Duodenal mucosa (tissue), 2 donors: ENCODE measurements at regions not wholly inside any gene's neighbourhood (a gene's known extent, or its start where the extent isn't known, plus 50 kb on each side); places are given as distances from the start of the nearest gene placed in this dataset.

Experiments used
- H3K27ac ChIP-seq: one replicate; pipeline ENCODE4 v1.7.0; 2013; ENCODE audit warnings: low read depth, low read length
- H3K27me3 ChIP-seq, 2 donors: one replicate each; pipeline ENCODE4 v1.7.0; 2013; ENCODE audit warnings: low read length in 2 of 2, control low read depth in 1 of 2; ENCODE audit not compliant: insufficient read depth in 2 of 2, control insufficient read depth in 1 of 2
- H3K36me3 ChIP-seq, 2 donors: one replicate each; pipeline ENCODE4 v1.7.0; 2013; ENCODE audit warnings: low read length in 2 of 2, control low read depth in 1 of 2; ENCODE audit not compliant: insufficient read depth in 2 of 2, control insufficient read depth in 1 of 2
- H3K4me1 ChIP-seq, 2 donors: one replicate each; pipeline ENCODE4 v1.7.0; 2013; ENCODE audit warnings: low read length in 2 of 2, control low read depth in 1 of 2; ENCODE audit not compliant: insufficient read depth in 2 of 2, control insufficient read depth in 1 of 2
- H3K4me3 ChIP-seq, 2 donors: one replicate each; pipeline ENCODE4 v1.7.0; 2013; ENCODE audit warnings: low read length in 2 of 2, low read depth in 1 of 2
- H3K9ac ChIP-seq, 2 donors: one replicate each; pipeline ENCODE4 v1.7.0; 2013; ENCODE audit warnings: low read length in 2 of 2, low read depth in 1 of 2
- H3K9me3 ChIP-seq, 2 donors: one replicate each; pipeline ENCODE4 v1.7.0; 2013; ENCODE audit warnings: low read length in 2 of 2, control low read depth in 1 of 2; ENCODE audit not compliant: control insufficient read depth in 1 of 2

DNA sequence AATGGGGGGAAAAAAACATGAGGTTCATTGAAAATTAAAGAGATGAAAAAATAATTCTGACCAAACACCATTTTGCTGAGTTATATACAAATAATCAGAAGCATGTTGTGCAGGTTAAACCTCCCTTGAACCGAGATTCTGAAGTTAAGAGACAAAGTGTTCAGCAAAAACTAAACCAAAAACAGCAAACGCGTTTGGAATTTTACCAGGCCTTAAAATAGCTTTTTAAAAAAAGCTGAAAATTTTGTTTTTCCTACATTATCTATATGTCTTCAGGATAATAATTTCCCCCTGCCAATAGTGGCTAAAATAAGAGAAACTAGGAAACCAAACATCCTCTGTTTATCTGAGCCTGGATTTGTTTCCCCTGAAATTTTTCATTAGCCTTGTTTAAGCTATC, 191.7 kb upstream of the DAPK1 start:
- H3K4me3 ChIP-seq: no peak overlapping the region
- no peaks in the 10 kb centered on the region for H3K9me3 ChIP-seq
- no peak overlapping the region for H3K27ac ChIP-seq
- H3K9ac ChIP-seq: no peak overlapping the region
- H3K4me1 ChIP-seq: no peaks in the 10 kb centered on the region
- H3K36me3 ChIP-seq: no peaks in the 10 kb centered on the region
- no peaks in the 10 kb centered on the region for H3K27me3 ChIP-seq

DNA sequence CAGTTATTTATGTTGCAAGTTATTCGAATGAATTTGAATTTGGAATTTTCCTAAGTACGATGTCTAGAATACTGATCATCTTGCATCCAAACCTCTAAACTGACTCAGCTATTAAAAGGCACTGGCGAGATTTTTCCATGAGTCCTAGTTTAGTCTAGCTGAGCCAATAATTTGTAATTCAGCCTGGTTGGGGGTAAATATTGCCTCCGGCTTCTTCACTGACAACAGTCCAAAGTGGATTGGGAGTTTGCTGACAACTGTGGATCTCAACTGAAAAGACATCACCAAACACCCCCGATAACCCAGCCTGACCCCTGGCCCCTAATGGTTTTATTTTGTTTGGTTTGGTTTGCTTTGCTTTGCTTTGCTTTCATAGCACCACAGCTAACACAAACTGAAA, 189.8 kb upstream of the DAPK1 start:
- Histone ChIP-seq H3K27me3 (no peaks in the 10 kb centered on the region), H3K36me3 (no peaks in the 10 kb centered on the region), H3K4me3 (no peak overlapping the region), H3K27ac (no peak overlapping the region), H3K9ac (no peak overlapping the region), H3K4me1 (no peaks in the 10 kb centered on the region), H3K9me3 (no peaks in the 10 kb centered on the region)

DNA sequence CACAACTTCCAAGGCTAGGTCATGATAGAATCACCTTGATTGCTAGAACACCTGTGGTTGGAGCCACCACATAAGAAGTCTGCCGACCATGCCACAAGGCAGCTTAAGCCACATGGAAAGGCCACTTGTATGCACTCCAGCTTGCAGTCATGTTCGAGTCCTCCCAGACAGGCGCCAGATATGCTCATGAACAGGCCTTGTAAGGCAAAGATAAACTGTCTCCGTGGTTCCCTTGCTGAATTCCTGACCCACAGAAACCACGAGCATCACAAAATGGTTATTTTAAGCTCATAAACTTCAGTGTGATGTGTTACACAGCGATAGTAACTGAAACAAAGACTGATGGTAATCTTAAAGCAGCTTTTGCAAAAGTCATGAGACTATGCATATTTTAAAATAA, 188.4 kb upstream of the DAPK1 start:
- Histone ChIP-seq H3K9ac (no peak overlapping the region), H3K4me3 (no peak overlapping the region), H3K27me3 (no peaks in the 10 kb centered on the region), H3K4me1 (no peaks in the 10 kb centered on the region), H3K36me3 (no peaks in the 10 kb centered on the region), H3K27ac (no peak overlapping the region), H3K9me3 (no peaks in the 10 kb centered on the region)

DNA sequence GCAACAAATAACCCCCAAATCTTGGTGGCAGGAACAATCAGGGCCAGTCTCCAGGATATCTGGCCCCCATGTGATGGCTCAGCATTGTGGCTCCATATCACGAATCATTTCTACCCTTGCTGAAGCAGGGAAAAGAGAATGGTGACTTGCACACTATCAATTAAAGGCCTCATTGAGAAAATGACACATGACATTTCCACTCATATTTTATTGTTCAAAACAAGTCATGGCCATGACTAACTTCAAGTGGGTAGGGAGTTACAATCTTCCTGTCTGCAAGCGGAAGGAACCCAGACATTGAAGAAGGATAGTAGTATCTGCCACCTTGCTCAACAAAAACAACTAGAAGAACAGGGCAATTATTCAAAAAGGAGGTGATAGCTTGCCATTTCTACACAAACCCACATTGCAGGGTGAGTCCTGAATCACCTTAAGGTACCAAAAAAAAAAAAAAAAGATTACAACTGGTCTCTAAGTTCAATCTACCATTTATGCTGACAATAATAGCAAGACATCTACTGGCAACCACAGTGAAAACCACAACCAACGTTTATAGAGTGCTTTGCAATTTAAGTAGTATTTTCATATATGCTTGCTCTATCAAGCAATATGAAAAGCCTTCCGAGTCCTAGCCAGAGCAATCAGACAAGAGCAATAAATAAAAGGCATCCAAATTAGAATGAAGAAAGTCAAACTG, 186.7 kb upstream of the DAPK1 start:
- no peak overlapping the region for H3K4me3 ChIP-seq
- H3K4me1 ChIP-seq: no peaks in the 10 kb centered on the region
- H3K9me3 ChIP-seq: peaks cover 0 to 2% of the 10 kb centered on the region in 2 donors
- no peaks in the 10 kb centered on the region for H3K36me3 ChIP-seq
- H3K27ac ChIP-seq: no peak overlapping the region
- no peaks in the 10 kb centered on the region for H3K27me3 ChIP-seq
- H3K9ac ChIP-seq: no peak overlapping the region

GRCh38 chr9:87319656-87320055, 178.0 kb upstream of the DAPK1 start:
- Histone ChIP-seq H3K27me3 (no peaks in the 10 kb centered on the region), H3K9me3 (peaks cover 0 to 2% of the 10 kb centered on the region in 2 donors), H3K4me1 (no peaks in the 10 kb centered on the region), H3K4me3 (no peak overlapping the region), H3K27ac (no peak overlapping the region), H3K9ac (no peak overlapping the region), H3K36me3 (no peaks in the 10 kb centered on the region)

GRCh38 chr9:87320146-87320884, 177.4 kb upstream of the DAPK1 start:
- H3K27me3 ChIP-seq: no peaks in the 10 kb centered on the region
- peaks cover 0 to 2% of the 10 kb centered on the region in 2 donors for H3K9me3 ChIP-seq
- no peak overlapping the region for H3K27ac ChIP-seq
- no peak overlapping the region for H3K9ac ChIP-seq
- no peaks in the 10 kb centered on the region for H3K36me3 ChIP-seq
- no peaks in the 10 kb centered on the region for H3K4me1 ChIP-seq
- no peak overlapping the region for H3K4me3 ChIP-seq

- H3K9me3 ChIP-seq: no peaks in the 10 kb centered on the region
- H3K27me3 ChIP-seq: no peaks in the 10 kb centered on the region
- no peak overlapping the region for H3K4me3 ChIP-seq
- H3K9ac ChIP-seq: no peak overlapping the region
- H3K36me3 ChIP-seq: no peaks in the 10 kb centered on the region
- H3K27ac ChIP-seq: no peak overlapping the region
- H3K4me1 ChIP-seq: no peaks in the 10 kb centered on the region
These were observed 174.6 kb upstream of the DAPK1 start for GRCh38 chr9:87322840-87323635.

- no peaks in the 10 kb centered on the region for H3K9me3 ChIP-seq
- no peaks in the 10 kb centered on the region for H3K4me1 ChIP-seq
- no peak overlapping the region for H3K9ac ChIP-seq
- H3K36me3 ChIP-seq: no peaks in the 10 kb centered on the region
- H3K4me3 ChIP-seq: no peak overlapping the region
- H3K27me3 ChIP-seq: no peaks in the 10 kb centered on the region
- no peak overlapping the region for H3K27ac ChIP-seq
These were observed 173.7 kb upstream of the DAPK1 start for GRCh38 chr9:87323928-87324327.

DNA sequence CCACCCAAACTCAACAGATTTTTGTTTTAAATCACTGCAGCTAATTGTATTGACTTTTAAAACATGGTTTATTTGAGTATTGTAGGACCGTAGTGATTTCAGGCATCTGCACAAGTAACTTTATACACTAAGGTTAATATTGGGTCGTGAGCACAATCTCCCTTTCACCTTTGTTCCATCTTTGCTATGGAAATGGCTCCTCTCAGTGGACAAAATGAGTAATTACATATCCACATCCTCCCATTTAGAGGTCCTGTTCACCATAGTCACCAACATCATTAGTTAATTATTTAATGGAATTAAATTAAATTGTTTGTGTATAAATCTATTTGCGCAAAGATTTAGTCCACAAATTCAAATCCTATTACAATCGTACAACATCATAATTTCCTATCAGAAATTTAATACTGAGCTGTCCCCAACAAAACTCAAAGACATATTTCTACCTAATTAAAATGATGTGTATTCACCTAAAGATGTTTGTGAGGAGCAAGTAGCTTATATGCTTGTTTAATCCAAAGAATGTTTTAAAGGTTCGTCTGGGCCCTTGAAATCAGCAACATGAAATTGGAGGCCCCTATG, 173.0 kb upstream of the DAPK1 start:
- Histone ChIP-seq H3K4me3 (no peak overlapping the region), H3K27me3 (no peaks in the 10 kb centered on the region), H3K4me1 (no peaks in the 10 kb centered on the region), H3K9me3 (no peaks in the 10 kb centered on the region), H3K36me3 (no peaks in the 10 kb centered on the region), H3K27ac (no peak overlapping the region), H3K9ac (no peak overlapping the region)
